ENCODE measurements at regions not wholly inside any gene's neighbourhood (a gene's known extent, or its start where the extent isn't known, plus 50 kb on each side); places are given as distances from the start of the nearest gene placed in this dataset.

- peaks cover 0 to 50% (median 0%) of the 10 kb centered on the region in 7 donors for H3K27me3 ChIP-seq (replicated peaks in 1 of 7)
- no peaks in the 10 kb centered on the region for H3K9me3 ChIP-seq
- H3K27ac ChIP-seq = no peak overlapping the region
- H3K4me3 ChIP-seq = no peak overlapping the region
- 51 to 75% (median 66%) methylated on average over 2 of the region's 2 CpGs for WGBS, 5 donors
- H3K36me3 ChIP-seq = no peaks in the 10 kb centered on the region
- H3K4me1 ChIP-seq = no peaks in the 10 kb centered on the region
- intact Hi-C loops (cut with DNase I; ENCODE audit: low total_unique reads) = no loop called here
- no peak for TF ChIP-seq CTCF (IDR thresholded peaks at IDR 0.05 in 8 of 11, conservative IDR thresholded peaks at IDR 0.05 in 3 of 11)
- TF ChIP-seq POLR2A (IDR thresholded peaks at IDR 0.05) = no peak
- TF ChIP-seq POLR2AphosphoS5 (IDR thresholded peaks at IDR 0.05) = no peak
- no peak for DNase-seq
These were observed 489.8 kb downstream of the NPIPA7 start for GRCh38 chr16:16868727-16869126.

GRCh38 chr16:16869746-16870145, 490.8 kb downstream of the NPIPA7 start:
- TF ChIP-seq POLR2A (IDR thresholded peaks at IDR 0.05) (no peak), CTCF (IDR thresholded peaks at IDR 0.05 in 8 of 11, conservative IDR thresholded peaks at IDR 0.05 in 3 of 11) (no peak), POLR2AphosphoS5 (IDR thresholded peaks at IDR 0.05) (no peak)
- DNase-seq = no peak
- no peaks in the 10 kb centered on the region for H3K9me3 ChIP-seq
- no peaks in the 10 kb centered on the region for H3K36me3 ChIP-seq
- intact Hi-C loops (cut with DNase I; ENCODE audit: low total_unique reads) = no loop called here
- H3K4me3 ChIP-seq = no peak overlapping the region
- WGBS, 5 donors = 70 to 80% (median 78%) methylated on average over 5 of the region's 5 CpGs
- H3K27me3 ChIP-seq (replicated peaks in 1 of 7) = peaks cover 0 to 57% (median 0%) of the 10 kb centered on the region in 7 donors
- H3K27ac ChIP-seq = no peak overlapping the region
- H3K4me1 ChIP-seq = no peaks in the 10 kb centered on the region

- Histone ChIP-seq H3K9me3 (no peaks in the 10 kb centered on the region), H3K4me1 (no peaks in the 10 kb centered on the region), H3K36me3 (no peaks in the 10 kb centered on the region), H3K4me3 (no peak overlapping the region), H3K27ac (no peak overlapping the region), H3K27me3 (replicated peaks in 1 of 7) (peaks cover 0 to 57% (median 0%) of the 10 kb centered on the region in 7 donors)
- no peak for DNase-seq
- 49 to 70% (median 59%) methylated on average over 8 to 9 of the region's 9 CpGs for WGBS, 5 donors
- intact Hi-C loops (cut with DNase I; ENCODE audit: low total_unique reads) = no loop called here
- no peak for TF ChIP-seq POLR2A (IDR thresholded peaks at IDR 0.05)
- no peak for TF ChIP-seq CTCF (IDR thresholded peaks at IDR 0.05 in 8 of 11, conservative IDR thresholded peaks at IDR 0.05 in 3 of 11)
- TF ChIP-seq POLR2AphosphoS5 (IDR thresholded peaks at IDR 0.05) = no peak
These were observed 492.3 kb downstream of the NPIPA7 start for GRCh38 chr16:16871196-16871595.

- DNase-seq = no peak
- H3K9me3 ChIP-seq = no peaks in the 10 kb centered on the region
- no peaks in the 10 kb centered on the region for H3K36me3 ChIP-seq
- TF ChIP-seq POLR2AphosphoS5 (IDR thresholded peaks at IDR 0.05) = no peak
- TF ChIP-seq CTCF (IDR thresholded peaks at IDR 0.05 in 8 of 11, conservative IDR thresholded peaks at IDR 0.05 in 3 of 11) = no peak
- TF ChIP-seq POLR2A (IDR thresholded peaks at IDR 0.05) = no peak
- no peak overlapping the region for H3K27ac ChIP-seq
- intact Hi-C loops (cut with DNase I; ENCODE audit: low total_unique reads) = no loop called here
- peaks cover 0 to 25% (median 0%) of the 10 kb centered on the region in 7 donors for H3K27me3 ChIP-seq (replicated peaks in 1 of 7)
- H3K4me3 ChIP-seq = no peak overlapping the region
- 83 to 93% (median 89%) methylated on average over 2 of the region's 2 CpGs for WGBS, 5 donors
- H3K4me1 ChIP-seq = no peaks in the 10 kb centered on the region
These were observed 498.1 kb downstream of the NPIPA7 start for GRCh38 chr16:16877061-16877460.
